Fibroblast of peridontal ligament (primary cell): ENCODE measurements at regions not wholly inside any gene's neighbourhood (a gene's known extent, or its start where the extent isn't known, plus 50 kb on each side); places are given as distances from the start of the nearest gene placed in this dataset.

Experiments
- DNase-seq: peaks from one replicate; pipeline ENCODE4 v3.0.0-alpha.2; 2010; ENCODE audit errors: extremely low read depth

GRCh38 chr10:52440612-52441285, 126.7 kb downstream of the DKK1 start:
- no peak for DNase-seq

GRCh38 chr10:52442576-52442975, 128.5 kb downstream of the DKK1 start:
- DNase-seq, result peak; percentile 61

- DNase-seq, result peak; percentile 64
Observed at GRCh38 chr10:52443419-52444388, 129.6 kb downstream of the DKK1 start.

- no peak for DNase-seq
Observed at GRCh38 chr10:52446391-52446790, 132.3 kb downstream of the DKK1 start.

GRCh38 chr10:52447931-52448353, 133.9 kb downstream of the DKK1 start:
- no peak for DNase-seq

GRCh38 chr10:52450762-52451291, 136.7 kb downstream of the DKK1 start:
- DNase-seq, result no peak

GRCh38 chr10:52451817-52452216, 137.7 kb downstream of the DKK1 start:
- DNase-seq, result peak; percentile 70

- DNase-seq, result no peak
Observed at GRCh38 chr10:52452600-52453493, 138.8 kb downstream of the DKK1 start.

- no peak for DNase-seq
Observed at GRCh38 chr10:52453501-52453900, 139.4 kb downstream of the DKK1 start.

GRCh38 chr10:52454491-52454890, 140.4 kb downstream of the DKK1 start:
- DNase-seq, result no peak

- DNase-seq, result no peak
Observed at GRCh38 chr10:52455098-52455497, 141.0 kb downstream of the DKK1 start.

- DNase-seq, result no peak
Observed at GRCh38 chr10:52459097-52459496, 145.0 kb downstream of the DKK1 start.

GRCh38 chr10:52463826-52464225, 149.7 kb downstream of the DKK1 start:
- no peak for DNase-seq

GRCh38 chr10:52464368-52465124, 150.5 kb downstream of the DKK1 start:
- no peak for DNase-seq

GRCh38 chr10:52465202-52465601, 151.1 kb downstream of the DKK1 start:
- no peak for DNase-seq

- DNase-seq, result no peak
Observed at GRCh38 chr10:52466464-52466863, 152.4 kb downstream of the DKK1 start.

GRCh38 chr10:52469970-52470705, 156.1 kb downstream of the DKK1 start:
- DNase-seq, result no peak

GRCh38 chr10:52472406-52473146, 158.5 kb downstream of the DKK1 start:
- no peak for DNase-seq

- DNase-seq, result no peak
Observed at GRCh38 chr10:52474265-52474664, 160.2 kb downstream of the DKK1 start.
